GM04504 (cell line): ENCODE measurements at regions not wholly inside any gene's neighbourhood (a gene's known extent, or its start where the extent isn't known, plus 50 kb on each side); places are given as distances from the start of the nearest gene placed in this dataset.
A peak's percentile ranks its signal among the peaks of the same experiment; 100 is the strongest.

ENCODE experiments used
- DNase-seq: peaks from one replicate; pipeline ENCODE4 v3.0.0-alpha.2; 2012; ENCODE audit warnings: low read depth

DNA sequence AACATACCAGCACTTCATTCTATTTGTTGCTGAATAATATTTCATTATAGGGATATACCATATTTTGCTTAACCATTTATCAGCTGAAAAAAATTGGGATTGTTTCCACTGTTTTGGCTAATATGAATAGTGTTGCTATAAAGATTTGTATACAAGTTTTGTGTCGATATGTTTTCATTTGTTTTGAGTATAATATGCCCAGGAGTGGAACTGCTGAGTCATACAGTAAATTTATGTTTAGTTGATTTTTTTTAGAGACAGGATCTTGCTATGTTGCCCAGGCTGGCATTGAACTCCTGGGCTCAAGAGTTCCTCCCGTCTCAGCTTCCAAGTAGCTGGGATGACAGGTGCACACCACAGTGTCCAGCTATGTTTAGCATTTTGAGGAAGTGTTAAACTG, 131.5 kb upstream of the TMCC3 start:
- DNase-seq = no peak

DNA sequence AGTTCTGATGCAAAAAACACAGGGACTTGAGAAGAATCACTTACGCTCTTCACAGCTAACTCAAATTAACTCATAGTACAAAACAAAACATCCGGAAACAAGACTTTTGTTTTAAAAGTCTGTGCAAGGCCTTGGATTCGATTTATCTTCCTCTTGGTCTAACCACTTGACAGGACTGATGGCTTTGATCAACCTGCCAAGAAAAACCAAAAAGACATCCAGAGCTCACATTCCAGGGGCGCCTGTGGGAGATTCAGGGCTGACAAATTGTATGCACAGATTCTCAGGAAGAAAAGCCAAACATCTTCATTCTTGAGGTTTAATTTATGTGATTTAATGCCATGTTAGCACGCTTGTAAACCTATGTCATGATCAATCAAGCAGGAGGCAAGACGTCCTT, 129.1 kb upstream of the TMCC3 start:
- DNase-seq = peak; percentile 68

DNA sequence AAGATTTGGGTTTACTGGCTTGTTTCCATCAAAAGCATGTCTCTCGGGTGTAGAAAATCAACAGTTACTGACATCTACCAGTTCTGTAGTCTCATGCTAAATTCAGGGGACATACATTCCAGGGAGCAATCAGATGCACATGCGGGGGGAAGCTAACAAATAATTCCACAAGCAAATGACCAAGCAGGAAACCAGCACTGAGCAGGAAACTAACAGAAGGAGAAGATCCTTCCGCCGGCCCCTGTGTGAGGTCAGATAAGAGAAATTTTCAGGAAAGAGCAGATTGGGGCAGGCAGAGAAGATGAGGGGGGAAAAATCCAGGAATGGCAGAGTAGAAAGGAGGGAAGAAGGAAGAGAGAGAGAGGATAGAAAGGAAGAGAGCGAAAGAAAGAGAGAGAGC, 127.6 kb upstream of the TMCC3 start:
- DNase-seq = no peak

DNA sequence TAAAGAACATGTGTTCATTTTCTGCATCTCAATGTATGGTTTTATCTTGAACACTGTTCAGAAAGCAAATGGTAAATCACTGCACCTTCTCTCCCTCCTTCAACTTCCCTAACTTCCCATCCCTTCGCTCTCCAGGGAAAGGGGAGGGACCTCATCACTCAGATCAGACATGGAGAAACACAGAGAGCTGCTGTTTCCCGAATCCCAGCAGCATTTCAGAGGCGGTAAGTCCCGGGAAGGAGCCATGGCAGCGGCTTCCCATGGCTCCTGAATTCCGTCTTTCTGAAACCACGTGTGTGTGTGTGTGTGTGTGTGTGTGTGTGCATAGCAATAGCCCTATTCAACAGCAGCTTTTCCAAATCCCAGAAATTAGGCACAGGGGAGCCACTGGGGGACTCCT, 125.4 kb upstream of the TMCC3 start:
- DNase-seq = no peak

DNA sequence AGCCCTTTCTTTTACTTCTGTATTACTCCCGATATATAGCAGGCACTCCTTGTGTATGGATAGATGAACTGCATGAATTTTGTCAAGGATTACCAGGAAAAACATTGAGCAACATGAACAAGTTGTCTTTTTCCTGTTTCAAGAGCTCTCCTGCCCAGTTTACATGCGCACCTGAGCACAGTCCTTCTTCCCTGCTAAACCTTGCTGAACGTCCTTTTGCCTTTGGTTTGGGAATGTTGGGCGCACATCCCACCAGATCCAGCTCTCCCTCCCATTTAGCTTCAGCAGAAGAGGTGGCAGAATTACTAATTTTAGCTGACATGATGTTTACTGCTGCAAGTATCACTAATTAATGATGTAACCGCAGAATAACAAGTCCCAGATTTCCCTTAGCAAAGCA, 121.4 kb upstream of the TMCC3 start:
- no peak for DNase-seq

DNA sequence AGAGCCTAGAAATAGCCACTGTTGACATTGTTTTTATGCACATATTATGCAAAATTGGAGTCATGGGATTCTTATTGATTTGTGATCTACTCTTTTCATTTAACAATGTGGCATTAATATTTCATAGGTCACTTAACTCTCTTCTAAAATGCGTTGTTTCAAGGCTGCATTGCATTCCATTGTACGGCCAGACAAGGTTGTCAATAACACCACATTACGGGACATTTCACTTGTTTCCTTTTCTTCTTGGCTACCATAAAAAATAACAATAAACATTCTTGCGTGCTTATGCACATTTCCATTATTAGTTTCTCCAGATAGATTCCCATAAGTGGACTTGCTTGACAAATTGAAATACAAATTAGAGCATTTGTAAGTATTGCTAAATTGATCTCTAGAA, 120.8 kb upstream of the TMCC3 start:
- DNase-seq = no peak

DNA sequence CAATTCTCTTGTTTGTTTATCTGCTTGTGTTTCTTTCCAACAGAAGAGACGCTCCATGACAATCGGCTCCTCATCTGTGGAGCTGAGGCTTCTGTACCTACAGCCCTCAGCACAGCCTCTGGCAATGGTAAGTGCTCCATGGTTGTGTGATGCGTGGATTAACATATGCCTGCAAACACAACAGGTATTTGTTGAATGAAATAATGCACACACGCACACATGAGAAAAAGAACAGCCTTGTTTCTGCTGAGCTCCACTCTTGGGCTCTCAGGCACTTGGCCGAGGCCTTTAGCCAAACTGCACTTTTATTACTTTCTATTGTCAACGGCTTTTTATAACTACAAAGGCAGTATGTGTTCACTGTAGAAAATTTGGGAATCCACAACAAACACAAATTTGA, 120.4 kb upstream of the TMCC3 start:
- DNase-seq = no peak

DNA sequence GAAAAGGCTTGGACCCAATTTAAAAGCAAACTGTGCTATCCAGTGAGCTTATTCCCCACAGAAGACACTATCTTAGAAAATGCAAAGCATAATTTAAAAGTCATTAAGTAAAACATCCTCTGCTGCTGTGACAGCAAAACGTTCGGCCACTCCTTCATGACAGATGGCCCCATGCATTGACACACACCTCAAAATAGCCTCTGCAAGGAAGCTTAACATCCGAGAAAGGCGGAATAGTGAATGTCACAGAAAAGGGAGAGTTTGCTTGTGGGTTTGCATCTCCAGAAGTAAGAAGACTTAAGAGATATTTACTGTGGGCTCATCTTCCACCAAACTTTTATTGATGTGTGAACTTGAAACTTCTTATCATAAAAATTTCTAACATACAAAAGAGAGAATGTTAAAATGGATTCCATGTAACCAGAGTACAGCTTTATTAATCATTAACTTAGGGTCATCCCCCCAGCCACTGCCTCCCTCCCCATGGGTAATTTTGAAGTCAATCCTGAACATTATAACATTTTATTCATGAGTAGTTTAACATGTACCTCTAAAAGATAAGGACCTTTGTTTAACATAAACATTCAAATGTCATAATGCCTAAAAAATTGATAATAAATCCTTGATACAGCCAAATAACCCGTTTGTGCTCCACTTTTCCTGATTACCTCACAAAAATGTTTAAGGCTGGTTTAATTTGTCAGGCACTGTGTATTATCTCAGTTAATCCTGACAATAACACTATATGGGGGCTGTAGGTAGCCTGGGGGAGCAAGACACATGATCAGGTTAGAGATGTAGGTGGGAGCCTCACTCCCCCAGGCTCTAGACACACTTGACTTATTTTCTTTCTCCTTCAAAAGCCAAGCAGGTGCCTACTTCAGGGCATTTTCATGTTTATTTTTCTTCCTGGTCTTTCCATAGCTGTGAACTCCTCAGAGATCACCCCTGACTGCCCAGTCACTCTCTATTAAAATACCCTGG, 119.7 kb upstream of the TMCC3 start:
- no peak for DNase-seq

DNA sequence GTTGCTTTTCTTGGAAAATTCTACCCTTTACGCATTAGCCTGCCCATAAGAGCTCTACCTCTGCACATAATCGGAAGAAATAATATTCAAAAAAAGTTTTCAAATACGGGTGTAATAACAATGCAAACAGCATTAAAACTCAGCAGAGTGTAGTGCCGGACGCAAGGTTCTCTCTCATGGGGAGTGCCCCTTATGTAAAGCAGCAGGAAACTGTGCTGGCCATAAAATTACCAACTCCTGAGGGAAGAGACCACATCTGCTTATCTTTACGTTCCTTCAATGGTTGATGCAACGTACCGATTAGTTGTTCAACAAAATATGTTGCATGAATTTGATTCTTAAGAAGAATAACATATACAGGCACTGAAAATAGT, 118.7 kb upstream of the TMCC3 start:
- no peak for DNase-seq

DNA sequence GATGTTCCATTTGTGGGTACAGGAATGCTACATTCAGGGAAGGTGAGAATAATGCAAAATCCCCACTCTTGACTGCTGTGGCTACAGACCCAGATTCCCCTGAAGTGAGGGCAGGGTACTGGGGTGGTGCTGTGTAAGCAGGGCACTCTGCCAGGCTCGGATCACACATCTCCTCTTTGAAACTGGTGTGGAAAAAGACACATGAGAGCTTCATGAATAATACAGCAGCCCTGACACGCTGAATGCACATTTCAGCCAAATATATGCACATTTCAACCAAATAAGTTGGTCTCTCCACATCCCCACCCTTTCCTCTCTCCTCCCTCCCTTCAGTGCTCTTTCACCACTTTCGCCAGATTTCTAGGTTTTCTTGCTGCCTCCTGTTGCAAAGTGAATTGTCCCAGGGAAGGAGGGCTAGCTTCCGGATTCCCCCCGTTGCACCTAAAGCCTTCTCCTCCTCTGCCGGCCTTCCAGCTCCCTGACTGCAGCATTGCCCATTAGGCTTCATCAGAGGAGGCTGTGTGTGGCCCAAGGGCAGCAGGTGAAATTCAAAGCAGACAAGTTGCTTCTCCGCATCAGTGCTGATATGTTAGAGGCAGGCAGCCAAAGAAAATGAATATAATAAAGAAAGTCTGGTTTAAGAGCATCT, 118.2 kb upstream of the TMCC3 start:
- DNase-seq = no peak

DNA sequence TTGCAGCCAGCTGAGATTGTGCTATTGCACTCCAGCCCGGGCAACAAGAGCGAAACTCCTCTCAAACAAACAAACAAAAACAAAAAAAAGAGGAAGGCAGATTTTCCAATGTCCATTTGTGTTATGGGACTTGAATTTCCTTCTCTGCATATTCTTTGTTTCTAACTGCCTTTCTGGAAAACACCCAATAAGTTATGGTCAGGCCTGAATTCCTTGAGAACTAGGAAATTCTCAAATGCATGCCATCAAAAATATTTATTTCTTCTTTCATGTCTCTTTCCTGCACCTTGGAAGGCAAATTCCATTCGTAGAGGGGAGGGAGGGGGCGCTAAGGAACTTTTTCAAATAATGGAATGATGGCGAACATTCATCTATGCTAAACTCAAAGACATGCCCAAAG, 117.6 kb upstream of the TMCC3 start:
- no peak for DNase-seq

DNA sequence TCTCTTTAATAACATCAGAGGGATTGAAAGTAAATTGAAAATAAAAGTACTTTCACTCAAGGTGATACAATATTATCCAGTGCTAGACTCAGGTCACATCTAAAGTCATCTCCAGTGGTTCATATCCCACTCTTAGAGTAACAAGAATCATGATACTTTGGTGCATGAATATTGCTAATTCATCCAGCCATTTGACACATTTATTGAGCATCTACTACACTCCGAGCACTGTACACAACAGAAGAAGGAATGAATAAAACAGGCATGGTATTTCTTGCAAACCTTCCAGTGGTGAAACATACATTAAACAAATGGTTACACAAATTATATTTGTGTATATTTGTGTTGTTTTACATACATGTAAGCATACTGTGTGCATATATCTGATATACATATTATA, 116.0 kb upstream of the TMCC3 start:
- DNase-seq = no peak

DNA sequence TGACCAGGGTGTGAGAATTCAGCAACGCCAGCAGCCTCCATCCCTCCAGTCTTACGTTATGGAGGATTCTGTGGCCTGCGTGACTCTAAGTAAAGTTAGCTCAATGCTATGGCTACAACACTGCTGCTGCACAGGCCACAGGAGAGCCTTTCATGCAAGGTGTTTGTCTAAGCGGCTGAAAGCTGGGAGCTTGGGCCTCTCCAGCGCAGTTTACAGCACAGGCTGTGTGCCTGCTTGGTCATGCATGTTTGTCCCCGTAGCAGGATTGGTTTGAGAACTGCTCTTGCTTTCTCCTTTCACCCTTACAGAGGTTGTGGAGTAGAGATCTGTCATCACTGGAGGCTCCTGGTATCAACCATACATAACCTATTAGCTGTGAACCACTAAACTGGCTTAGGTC, 113.1 kb upstream of the TMCC3 start:
- no peak for DNase-seq

DNA sequence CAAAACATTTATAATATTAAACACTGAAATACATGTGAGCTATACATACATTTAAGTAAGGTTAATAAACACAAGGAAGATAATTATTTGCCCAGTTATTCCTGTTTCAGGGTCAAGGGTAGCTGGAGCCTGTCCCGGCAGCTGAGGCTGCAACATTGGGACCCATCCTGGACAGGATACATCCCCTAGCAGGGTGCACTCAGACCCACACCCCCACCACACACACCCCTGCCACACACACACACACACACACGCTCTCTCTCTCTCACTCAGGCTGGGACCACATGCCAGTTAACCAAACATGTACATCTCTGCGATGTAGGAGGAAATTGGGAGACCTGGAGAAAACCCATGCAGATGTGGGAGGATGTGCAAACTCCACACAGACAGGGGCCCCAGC, 112.6 kb upstream of the TMCC3 start:
- no peak for DNase-seq

DNA sequence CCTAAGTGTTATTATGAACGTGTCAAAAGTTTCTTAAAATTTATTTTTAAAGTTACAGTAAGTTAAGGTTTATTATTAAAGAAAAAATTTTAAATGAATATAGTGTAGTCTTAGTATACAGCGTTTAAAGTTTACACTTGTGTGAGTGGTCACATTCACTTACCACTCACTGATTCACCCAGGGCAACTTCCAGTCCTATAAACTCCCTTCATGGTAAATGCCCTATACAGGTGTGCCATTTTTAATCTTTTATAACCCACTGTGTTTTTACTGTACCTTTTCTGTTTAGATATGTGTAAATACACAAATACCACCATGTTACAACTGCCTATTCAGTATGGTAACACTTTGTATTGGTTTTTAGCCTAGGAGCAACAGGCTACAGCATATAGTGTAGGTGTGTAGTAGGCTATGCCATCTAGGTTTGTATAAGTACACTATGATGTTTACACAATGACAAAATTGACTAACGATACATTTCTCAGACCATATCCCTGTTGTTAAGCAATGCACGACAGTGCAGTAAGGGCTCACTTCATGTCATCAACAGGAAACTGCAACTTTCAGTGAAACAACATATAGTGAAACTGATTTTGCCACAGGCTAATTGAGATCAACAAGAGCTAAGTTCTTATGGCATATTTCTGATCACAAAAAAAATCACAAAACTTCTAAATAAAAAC, 112.0 kb upstream of the TMCC3 start:
- no peak for DNase-seq

DNA sequence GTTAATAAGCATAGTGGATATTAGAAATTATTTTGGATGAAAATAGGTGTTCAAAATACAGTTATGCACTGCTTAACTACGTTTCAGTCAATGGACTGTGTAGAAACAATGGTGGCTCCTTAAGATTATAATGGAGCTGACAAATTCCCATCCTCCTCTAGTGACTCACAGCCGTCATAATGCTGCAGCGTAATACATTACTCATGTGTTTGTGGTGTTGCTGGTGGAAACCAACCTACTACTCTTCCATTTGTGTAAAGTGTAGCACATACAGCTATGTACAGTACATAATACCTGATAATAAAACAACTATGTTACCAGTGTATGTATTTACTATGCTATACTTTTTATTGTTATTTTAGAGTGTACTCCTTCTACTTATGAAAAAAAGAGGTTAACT, 111.2 kb upstream of the TMCC3 start:
- DNase-seq = peak; percentile 52

DNA sequence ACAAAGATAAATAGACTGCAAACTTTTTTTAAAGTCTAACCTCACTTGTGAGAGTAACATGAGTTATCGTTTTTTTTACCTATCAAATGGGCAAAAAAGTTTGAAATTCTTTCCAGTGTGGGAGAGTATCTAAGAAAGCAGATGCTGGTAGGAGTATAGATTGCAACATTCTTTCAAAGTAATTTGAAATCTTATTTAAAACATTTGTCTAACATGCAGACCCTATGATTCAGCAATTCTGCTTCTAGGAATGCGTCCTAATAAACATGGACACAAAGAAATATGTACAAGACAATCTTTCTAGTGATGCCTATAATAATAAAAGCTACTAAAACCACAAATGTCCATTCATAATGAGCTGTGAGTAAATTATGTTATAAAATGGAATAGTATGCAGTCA, 110.4 kb upstream of the TMCC3 start:
- no peak for DNase-seq

DNA sequence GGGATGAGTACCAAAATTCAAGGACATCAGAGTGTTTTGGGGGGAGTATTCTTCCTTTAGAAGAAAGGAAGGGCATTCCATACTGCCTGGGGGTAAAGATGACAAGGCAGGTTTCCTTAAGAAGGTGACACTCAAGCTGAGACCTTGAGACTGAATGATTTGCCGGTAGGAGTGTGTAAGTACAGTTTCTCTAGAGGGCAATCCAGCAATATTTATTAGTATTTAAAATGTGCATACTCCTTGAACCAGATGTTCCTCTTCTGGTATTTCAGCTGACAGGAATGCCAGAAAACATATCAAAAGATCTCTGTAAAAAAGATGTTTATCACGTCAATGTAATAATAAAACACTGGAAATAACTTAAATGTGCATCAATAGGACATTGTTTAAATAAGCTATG, 106.4 kb upstream of the TMCC3 start:
- no peak for DNase-seq

DNA sequence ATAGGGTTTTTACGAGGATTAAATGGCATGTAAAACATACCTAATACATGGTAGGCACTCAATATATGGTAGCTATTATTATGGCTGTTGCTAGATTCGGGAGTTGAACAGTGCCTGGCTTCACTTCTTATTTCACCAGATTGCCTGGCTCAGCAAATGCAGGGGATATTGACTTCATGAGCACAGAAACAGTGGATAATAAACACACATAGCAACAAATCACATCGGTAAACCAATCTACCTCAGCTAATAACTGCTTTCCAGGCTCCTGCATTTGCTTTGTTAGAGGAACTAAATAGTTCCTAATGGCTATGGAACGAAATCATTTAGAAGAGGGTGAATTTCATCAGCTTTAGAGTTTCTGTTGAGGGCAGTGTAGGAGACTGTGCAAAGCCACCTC, 105.2 kb upstream of the TMCC3 start:
- no peak for DNase-seq

DNA sequence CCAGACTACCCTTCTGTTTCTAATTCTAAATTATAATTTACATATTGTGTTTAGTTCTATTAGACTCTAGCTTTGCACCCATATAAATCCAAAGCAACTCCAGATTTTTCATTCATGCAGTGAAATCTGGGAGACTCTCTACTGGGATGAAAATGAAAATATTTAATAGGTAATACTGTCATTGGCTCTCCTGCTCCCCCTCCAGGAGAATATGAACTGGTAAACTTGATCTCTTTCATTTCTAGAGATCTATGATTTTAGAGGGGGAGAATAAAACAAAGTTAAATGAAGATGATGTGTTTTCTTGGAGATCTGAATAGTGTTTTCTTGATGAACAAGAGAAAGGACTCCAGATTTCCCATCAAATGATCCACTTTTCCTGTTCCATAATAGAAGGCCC, 104.3 kb upstream of the TMCC3 start:
- no peak for DNase-seq

DNA sequence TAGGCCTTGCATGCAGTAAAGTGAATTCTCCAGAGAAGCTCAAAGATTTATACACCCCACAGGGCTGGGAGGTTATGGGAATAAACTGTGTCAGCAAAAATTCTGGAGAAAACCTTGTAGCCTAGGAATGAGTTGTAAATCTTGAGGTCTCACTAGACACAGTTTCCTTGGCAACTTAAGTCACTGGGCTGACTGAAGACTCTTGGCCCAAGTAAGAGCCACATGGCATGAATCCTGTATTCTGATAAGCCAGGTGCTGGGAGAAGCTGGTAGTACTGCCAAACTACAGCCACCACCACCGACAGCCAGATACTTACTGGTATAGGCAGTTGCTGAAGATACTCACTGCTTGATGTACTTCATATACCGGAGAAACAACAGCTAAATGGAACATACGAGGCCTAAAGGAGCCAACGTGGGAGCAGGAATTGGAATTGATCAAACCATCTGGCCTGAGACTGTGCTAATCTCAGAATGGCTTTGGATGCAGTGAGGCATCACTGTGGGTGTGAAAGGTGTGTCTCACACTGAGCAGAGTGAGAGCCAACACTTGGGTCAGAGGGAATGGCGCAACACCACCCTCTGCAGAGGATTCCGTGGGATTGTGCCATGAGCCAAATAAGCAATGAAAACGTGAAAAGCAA, 102.8 kb upstream of the TMCC3 start:
- no peak for DNase-seq

DNA sequence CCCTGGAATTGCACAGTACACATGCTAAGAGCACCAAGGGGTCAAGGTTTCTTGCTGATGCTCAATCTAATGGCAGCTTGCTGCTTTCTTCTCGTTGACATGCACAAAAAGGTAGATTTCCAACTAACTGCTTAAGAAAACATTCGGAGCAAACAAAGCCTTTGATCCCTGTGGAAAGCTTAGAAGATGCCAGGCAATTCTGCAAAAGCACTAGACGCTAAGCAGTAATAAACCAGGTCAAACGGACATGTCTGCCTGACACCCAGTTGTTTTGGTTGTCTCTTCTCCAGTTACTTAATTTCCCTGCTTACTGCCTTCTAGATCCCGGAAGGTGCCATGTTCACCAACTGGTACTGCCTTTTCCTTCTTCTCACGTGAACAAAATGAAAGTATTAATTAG, 100.5 kb upstream of the TMCC3 start:
- no peak for DNase-seq

DNA sequence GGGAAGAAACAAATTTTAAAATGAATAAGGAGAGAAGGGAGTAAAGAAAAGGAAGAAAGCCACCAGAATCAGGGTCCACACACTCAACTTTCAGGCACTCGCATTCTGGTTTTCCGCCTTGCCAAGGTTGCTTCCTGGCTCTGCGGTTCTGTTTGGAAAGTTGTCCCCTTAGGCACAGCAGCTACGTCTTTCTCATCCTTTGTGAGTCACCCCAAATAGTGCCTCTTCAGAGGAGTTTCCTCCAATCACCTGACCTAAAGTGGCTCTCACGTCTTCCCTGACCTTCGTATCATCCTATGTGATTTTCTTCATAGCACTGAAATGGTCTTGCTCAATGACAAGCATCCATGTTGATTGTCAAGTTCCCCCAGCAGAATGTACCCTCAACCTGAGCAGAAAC, 99.5 kb upstream of the TMCC3 start:
- no peak for DNase-seq
